GM21717 (cell line): ENCODE measurements at regions not wholly inside any gene's neighbourhood (a gene's known extent, or its start where the extent isn't known, plus 50 kb on each side); places are given as distances from the start of the nearest gene placed in this dataset.

Source experiments
- ATAC-seq: cut with Tn5 transposase; IDR thresholded peaks from one replicate; pipeline ENCODE4 v1.9.1; 2021; ENCODE audit warnings: mild to moderate bottlenecking, moderate library complexity; ENCODE audit not compliant: unreplicated experiment

GRCh38 chr13:60282186-60282585, 114.8 kb upstream of the TDRD3 start:
- ATAC-seq, result no peak

DNA sequence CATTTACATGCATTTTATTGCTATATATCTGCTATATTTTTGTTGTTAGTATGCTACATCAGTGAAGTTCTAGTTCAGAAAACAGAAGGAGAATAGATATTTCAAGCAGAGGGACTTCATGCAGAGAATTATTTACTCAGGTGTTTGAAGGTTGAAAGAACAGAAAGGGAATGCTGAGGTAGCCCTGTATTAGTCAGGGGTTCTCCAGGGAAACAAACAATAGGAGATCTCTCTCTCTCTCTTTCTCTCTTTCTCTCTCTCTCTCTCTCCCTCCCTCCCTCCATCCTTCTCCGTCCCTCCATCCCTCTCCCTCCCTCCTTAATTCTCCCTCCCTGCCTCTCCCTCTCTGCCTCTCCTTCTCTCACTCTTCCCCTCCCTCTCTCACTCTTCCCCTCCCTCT, 114.3 kb upstream of the TDRD3 start:
- ATAC-seq, result no peak

DNA sequence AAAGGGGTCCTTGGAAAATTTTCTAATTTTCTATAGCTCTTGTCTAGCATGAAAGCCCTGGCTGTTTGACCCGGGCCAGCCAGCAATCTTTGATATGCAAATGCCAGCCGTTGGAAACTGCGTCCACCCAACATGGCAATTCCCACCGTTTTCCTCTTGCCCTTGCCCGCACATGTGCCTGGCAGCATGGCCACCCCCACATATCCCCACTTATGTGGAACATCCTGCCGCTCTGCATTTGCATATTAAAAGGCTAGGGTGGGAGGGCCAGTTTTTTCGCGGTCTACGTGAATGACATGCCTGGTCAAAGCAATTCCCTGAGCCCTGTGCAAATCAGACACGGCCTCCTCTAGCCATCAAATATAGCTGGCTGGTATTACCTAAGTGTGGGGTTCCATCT, 110.3 kb upstream of the TDRD3 start:
- no peak for ATAC-seq

DNA sequence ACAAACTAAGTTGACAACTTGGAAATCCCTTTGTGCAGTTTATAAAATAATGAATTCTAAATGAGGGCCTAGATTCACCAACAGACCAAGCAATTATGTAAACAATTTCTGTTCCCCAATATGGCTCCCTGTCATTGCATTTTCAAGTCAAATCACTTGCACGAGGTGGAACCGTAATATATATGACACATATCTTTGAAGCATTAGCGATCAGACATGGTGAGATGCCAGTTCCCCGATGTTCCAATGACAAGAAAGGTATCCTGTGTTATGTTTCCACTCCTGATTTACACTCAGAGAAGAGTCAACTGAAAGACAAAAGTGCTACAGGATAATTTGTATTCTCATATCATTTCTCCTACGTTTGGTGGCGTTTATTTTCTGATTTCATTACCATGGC, 108.5 kb upstream of the TDRD3 start:
- no peak for ATAC-seq

GRCh38 chr13:60303166-60303565, 93.9 kb upstream of the TDRD3 start:
- no peak for ATAC-seq

- ATAC-seq, result no peak
These were observed 85.5 kb upstream of the TDRD3 start for GRCh38 chr13:60311527-60311926.

GRCh38 chr13:60312851-60313505, 84.0 kb upstream of the TDRD3 start:
- no peak for ATAC-seq

- no peak for ATAC-seq
These were observed 78.8 kb upstream of the TDRD3 start for GRCh38 chr13:60318186-60318585.

GRCh38 chr13:60324131-60324530, 72.9 kb upstream of the TDRD3 start:
- no peak for ATAC-seq

DNA sequence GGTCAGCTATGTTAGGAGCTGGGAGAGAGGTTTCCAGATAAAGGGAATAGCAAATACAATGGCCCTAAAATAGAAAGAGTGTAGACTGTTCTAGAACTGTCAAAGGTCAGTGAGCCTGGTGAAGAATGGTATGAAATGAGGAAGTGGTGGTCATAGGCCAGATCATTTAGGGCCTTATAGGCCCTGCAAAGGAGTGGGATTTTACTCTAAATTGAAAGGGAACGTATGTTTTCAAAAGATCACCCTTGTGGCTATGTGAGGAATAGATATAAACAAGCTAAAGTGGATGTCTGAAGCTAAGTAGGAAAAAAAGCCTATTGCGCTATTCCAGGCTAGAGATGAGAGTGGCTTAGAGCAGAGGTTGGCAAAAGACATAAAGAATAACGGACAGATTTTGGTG, 70.7 kb upstream of the TDRD3 start:
- no peak for ATAC-seq

DNA sequence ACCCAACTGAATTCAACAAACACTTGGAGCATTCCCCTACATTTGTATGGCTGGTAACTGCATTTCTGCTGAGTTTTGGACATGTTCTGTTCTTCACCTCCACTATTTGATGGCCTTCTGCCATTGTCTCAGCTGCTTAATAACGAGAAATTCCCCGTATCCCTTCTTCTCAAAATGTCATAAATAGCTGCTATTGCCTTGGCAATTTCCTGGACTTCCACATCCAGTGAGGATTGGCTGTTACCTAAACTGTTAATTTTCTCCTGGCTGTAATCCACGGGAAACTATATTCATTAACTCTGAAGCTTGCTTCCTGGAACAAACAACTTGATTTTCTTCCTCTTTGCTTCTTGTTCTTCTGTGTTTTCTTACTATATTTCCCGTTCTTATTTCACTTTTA, 69.5 kb upstream of the TDRD3 start:
- ATAC-seq, result no peak

- ATAC-seq, result peak; percentile 53
These were observed 68.9 kb upstream of the TDRD3 start for GRCh38 chr13:60328073-60328472.

GRCh38 chr13:60329221-60329923, 67.6 kb upstream of the TDRD3 start:
- ATAC-seq, result no peak

- no peak for ATAC-seq
These were observed 65.6 kb upstream of the TDRD3 start for GRCh38 chr13:60331249-60332012.

DNA sequence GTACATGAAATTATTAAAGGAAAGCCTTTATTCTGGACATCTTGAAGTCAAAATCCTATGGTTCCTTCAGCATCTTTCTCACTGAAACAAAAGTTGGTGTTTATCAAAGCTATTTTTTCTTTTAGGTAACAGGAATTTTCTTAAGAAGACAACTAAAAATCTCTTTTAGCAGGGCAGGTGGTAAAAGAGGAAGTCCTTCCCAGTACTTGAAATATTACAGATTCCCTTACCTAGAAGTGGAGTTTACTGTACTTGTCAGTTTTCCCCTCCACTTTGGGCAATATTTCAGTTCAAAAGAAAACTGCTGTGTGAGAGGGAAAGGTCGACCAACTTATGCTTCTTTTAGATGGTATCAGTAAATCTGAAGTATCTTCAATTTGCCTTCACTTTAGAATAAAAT, 64.3 kb upstream of the TDRD3 start:
- ATAC-seq, result no peak

GRCh38 chr13:60334310-60334709, 62.7 kb upstream of the TDRD3 start:
- no peak for ATAC-seq

DNA sequence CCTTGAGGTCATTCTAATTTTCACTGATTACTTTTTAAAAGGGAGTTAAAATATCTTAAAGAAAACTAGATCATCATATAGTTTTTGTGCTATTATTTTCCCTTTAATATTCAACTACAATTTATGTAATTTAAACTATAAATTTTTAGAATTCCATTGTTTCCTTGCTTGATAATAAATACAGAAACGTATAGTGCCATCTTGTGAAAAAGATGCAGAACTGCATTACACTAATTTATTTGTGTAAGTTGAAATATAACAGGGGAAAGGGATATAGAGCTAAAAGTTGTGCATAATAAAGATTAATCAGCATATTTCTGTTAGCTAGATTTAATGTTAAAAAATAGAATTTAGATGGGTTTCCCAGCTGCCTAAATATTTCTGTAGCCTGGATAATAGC, 61.5 kb upstream of the TDRD3 start:
- ATAC-seq, result no peak

DNA sequence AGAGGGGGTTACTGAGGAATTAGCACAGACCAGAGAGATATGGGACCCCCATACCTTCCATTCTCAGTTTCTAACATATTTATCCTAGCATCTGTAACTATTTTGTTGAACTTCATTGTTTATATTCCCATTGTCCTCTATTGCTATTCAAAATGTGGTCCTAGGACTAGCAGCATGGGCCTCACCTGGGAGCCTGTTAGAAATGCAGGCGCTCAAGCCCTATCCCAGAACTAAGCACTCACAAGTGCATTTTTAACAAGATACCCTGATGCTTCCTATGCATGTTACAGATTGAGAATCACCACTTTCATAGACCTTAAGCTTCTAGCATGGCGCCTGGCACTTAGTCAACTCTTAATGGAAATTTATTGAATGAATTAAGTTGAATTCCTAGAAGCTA, 58.3 kb upstream of the TDRD3 start:
- ATAC-seq, result no peak

DNA sequence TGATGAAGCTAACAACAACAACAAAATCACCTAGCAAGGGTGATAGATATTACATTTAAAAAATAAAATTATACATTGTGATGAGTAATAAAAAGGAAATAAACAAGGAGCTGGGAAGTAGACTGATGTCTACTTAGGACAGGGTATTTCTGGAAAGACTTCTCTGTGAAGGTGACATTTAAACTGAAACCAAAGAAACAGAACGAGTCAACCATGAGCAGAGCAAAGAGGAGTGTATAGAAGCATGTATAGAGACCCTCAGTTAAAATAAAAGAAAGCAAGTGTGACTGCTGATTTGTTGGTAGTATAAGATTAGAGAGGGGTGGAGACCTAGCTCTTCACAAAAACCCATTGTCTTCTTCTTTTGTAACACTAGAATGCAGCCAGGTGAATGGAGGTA, 53.0 kb upstream of the TDRD3 start:
- ATAC-seq, result no peak

GRCh38 chr13:60347174-60347573, 49.8 kb upstream of the TDRD3 start:
- no peak for ATAC-seq
